Erythroblast (primary cell): ENCODE measurements at regions not wholly inside any gene's neighbourhood (a gene's known extent, or its start where the extent isn't known, plus 50 kb on each side); places are given as distances from the start of the nearest gene placed in this dataset.
A peak's percentile ranks its signal among the peaks of the same experiment; 100 is the strongest.
"Not testable (repeated sequence)": the region's sequence is repeated elsewhere in the genome, so short reads cannot be mapped to it uniquely, and the experiment has no call there.

Experiments used
- DNase-seq, 2 experiments: peaks; one replicate each; lab custom pipeline; 2025; lab: John Stamatoyannopoulos, UW
- GATA1 ChIP-seq: IDR thresholded peaks from 2 replicates; pipeline ENCODE4 v1.6.1; 2011; ENCODE audit warnings: low read depth, mild to moderate bottlenecking, control low read depth, low read length, moderate library complexity
- POLR2A ChIP-seq: IDR thresholded peaks from 2 replicates; pipeline ENCODE4 v1.6.1; 2011; ENCODE audit warnings: mild to moderate bottlenecking, low read length

GRCh38 chr13:79990048-79990447 is 350.9 kb downstream of the SPRY2 start:
- TF ChIP-seq GATA1, result no peak
- TF ChIP-seq POLR2A, result no peak
- no peak for DNase-seq

- no peak for DNase-seq
- no peak for TF ChIP-seq GATA1
- TF ChIP-seq POLR2A, result no peak
Measured at GRCh38 chr13:79989217-79989661, 351.7 kb downstream of the SPRY2 start.

GRCh38 chr13:79988573-79988972 is 352.4 kb downstream of the SPRY2 start:
- no peak for DNase-seq

GRCh38 chr13:79987761-79988160 is 353.2 kb downstream of the SPRY2 start:
- DNase-seq, result no peak

More at GRCh38 chr13:79988573-79988972, 352.4 kb downstream of the SPRY2 start:
- TF ChIP-seq GATA1 (no peak), POLR2A (no peak)

GRCh38 chr13:79987323-79987722 is 353.6 kb downstream of the SPRY2 start:
- no peak for DNase-seq
- TF ChIP-seq GATA1 (no peak), POLR2A (no peak)

More at GRCh38 chr13:79987761-79988160, 353.2 kb downstream of the SPRY2 start:
- TF ChIP-seq POLR2A (no peak), GATA1 (no peak)

- TF ChIP-seq GATA1 (no peak), POLR2A (no peak)
Measured at GRCh38 chr13:79986890-79987289, 354.0 kb downstream of the SPRY2 start.

GRCh38 chr13:79974935-79975650 is 365.8 kb downstream of the SPRY2 start:
- not testable (repeated sequence) for DNase-seq

More at GRCh38 chr13:79986890-79987289, 354.0 kb downstream of the SPRY2 start:
- DNase-seq, result no peak

GRCh38 chr13:79973533-79973963 is 367.4 kb downstream of the SPRY2 start:
- DNase-seq, result peak; percentile 11 to 27
- TF ChIP-seq POLR2A (no peak), GATA1 (no peak)

- TF ChIP-seq POLR2A, result no peak
- TF ChIP-seq GATA1, result no peak
- no peak for DNase-seq
Measured at GRCh38 chr13:79972066-79972569, 368.8 kb downstream of the SPRY2 start.

GRCh38 chr13:79966493-79966895 is 374.4 kb downstream of the SPRY2 start:
- TF ChIP-seq POLR2A (no peak), GATA1 (no peak)
- no peak for DNase-seq

GRCh38 chr13:79966059-79966458 is 374.9 kb downstream of the SPRY2 start:
- no peak for DNase-seq
- TF ChIP-seq POLR2A, result no peak
- TF ChIP-seq GATA1, result no peak

GRCh38 chr13:79946556-79946955 is 394.4 kb downstream of the SPRY2 start:
- DNase-seq, result no peak
- TF ChIP-seq GATA1, result no peak
- no peak for TF ChIP-seq POLR2A

GRCh38 chr13:79943346-79944023 is 397.4 kb downstream of the SPRY2 start:
- no peak for TF ChIP-seq POLR2A
- TF ChIP-seq GATA1, result no peak
- DNase-seq, result no peak

- DNase-seq, result no peak
- TF ChIP-seq POLR2A (no peak), GATA1 (no peak)
Measured at GRCh38 chr13:79941752-79942151, 399.2 kb downstream of the SPRY2 start.
